Panc1 (cell line): ENCODE measurements at regions not wholly inside any gene's neighbourhood (a gene's known extent, or its start where the extent isn't known, plus 50 kb on each side); places are given as distances from the start of the nearest gene placed in this dataset.

ENCODE experiments used
- ATAC-seq: fragments of 200-7000 bp; cut with Tn5 transposase; 2 replicates; pipeline ENCODE4 v1.9.1; 2020; ENCODE audit warnings: mild to moderate bottlenecking, moderate library complexity
- BruUV-seq: library from RNA; stranded (reverse); fragments of 400-500 nt; replicated peaks from 2 replicates; lab custom pipeline; 2021; lab: Mats Ljungman, UMichigan
- CTCF ChIA-PET: fragments of 300-600 bp; sonication (Branson Sonifier 250); formaldehyde crosslinking; loops from one replicate; lab custom pipeline; 2022; ENCODE audit warnings: antibody characterized with exemption; lab: Charles Lee
- POLR2A ChIA-PET: fragments of 300-600 bp; sonication (Branson Sonifier 250); formaldehyde crosslinking; loops from one replicate; lab custom pipeline; 2022; ENCODE audit warnings: antibody characterized with exemption; lab: Charles Lee
- DNase-seq: peaks from one replicate; pipeline ENCODE4 v3.0.0-alpha.2; 2010; ENCODE audit warnings: low read depth, low spot score
- H3K27ac ChIP-seq: 2 replicates; pipeline ENCODE4 v1.5.1; 2011; ENCODE audit warnings: mild to moderate bottlenecking, low read length, inconsistent platforms
- H3K27me3 ChIP-seq: fragments of 200-500 bp; sonication (Bioruptor generic); 2 replicates; pipeline ENCODE4 v1.6.0; 2014; ENCODE audit warnings: low read length, inconsistent platforms; ENCODE audit not compliant: control insufficient read depth, insufficient read depth
- H3K36me3 ChIP-seq: fragments of 200-500 bp; sonication (Bioruptor generic); 2 replicates; pipeline ENCODE4 v1.5.1; 2014; ENCODE audit warnings: inconsistent platforms, mild to moderate bottlenecking, low read length, moderate library complexity; ENCODE audit not compliant: control insufficient read depth, insufficient read depth
- H3K4me1 ChIP-seq: 2 replicates; pipeline ENCODE4 v1.5.1; 2011; ENCODE audit warnings: inconsistent platforms, mild to moderate bottlenecking, low read length, moderate library complexity; ENCODE audit not compliant: control insufficient read depth, insufficient read depth
- H3K4me3 ChIP-seq, 2 experiments: 2 replicates each; pipeline ENCODE4 v1.5.1; 2011 to 2012; ENCODE audit warnings: low read depth in 2 of 2, low read length in 2 of 2, mild to moderate bottlenecking in 2 of 2, inconsistent platforms in 1 of 2, moderate library complexity in 1 of 2
- H3K9me3 ChIP-seq: fragments of 200-500 bp; sonication (Bioruptor generic); 2 replicates; pipeline ENCODE4 v1.5.1; 2014; ENCODE audit warnings: low read depth, mild to moderate bottlenecking, inconsistent platforms, low read length, moderate library complexity; ENCODE audit not compliant: control insufficient read depth, insufficient read depth
- CTCF ChIP-seq: fragments of 450-650 bp; IDR thresholded peaks from 2 replicates; pipeline ENCODE4 v1.5.1; 2017; ENCODE audit warnings: mild to moderate bottlenecking
- POLR2AphosphoS5 ChIP-seq: IDR thresholded peaks from 2 replicates; pipeline ENCODE4 v1.6.1; 2012; ENCODE audit warnings: mild to moderate bottlenecking, low read depth, low read length, moderate library complexity
- REST ChIP-seq, 2 experiments: IDR thresholded peaks; 2 replicates each; pipeline ENCODE4 v1.6.1; 2011 to 2012; ENCODE audit warnings: low read depth in 2 of 2, control low read depth in 1 of 2, low read length in 1 of 2, mild to moderate bottlenecking in 1 of 2, moderate library complexity in 1 of 2; ENCODE audit not compliant: insufficient read depth in 1 of 2
- SIN3A ChIP-seq: IDR thresholded peaks from 2 replicates; pipeline ENCODE4 v1.6.1; 2012; ENCODE audit warnings: low read depth, mild to moderate bottlenecking, low read length, moderate library complexity, borderline replicate concordance; ENCODE audit not compliant: insufficient read depth
- TCF7L2 ChIP-seq: IDR thresholded peaks from 2 replicates; pipeline ENCODE4 v1.6.1; 2011; ENCODE audit warnings: mild to moderate bottlenecking, low read depth, low read length, inconsistent platforms
- in situ Hi-C: cut with HindIII; loops from 2 replicates; pipeline ENCODE4 v1.10.0; 2016; ENCODE audit warnings: low sequenced_read_pairs, low pct_unique_long_range_greater_than_20kb
- intact Hi-C: fragments of 100-400 bp; cut with micrococcal nuclease; formaldehyde crosslinking; loops from one replicate; pipeline ENCODE4 v1.10.0; 2022; ENCODE audit not compliant: unreplicated experiment

GRCh38 chr3:22627993-22628499 is 575.1 kb upstream of the UBE2E2 start:
- no TSS peak for BruUV-seq
- CTCF ChIA-PET = no interaction called here
- Histone ChIP-seq H3K9me3 (no peaks in the 10 kb centered on the region), H3K27ac (no peak overlapping the region), H3K36me3 (no peaks in the 10 kb centered on the region), H3K4me3 (no peak overlapping the region), H3K27me3 (no peaks in the 10 kb centered on the region), H3K4me1 (no peaks in the 10 kb centered on the region)
- POLR2A ChIA-PET = no interaction called here
- TF ChIP-seq REST (IDR thresholded peaks at IDR 0.05; ENCODE audit: insufficient read depth in 1 of 2, low read depth in 2 of 2, low read length in 1 of 2) = no peak
- no peak for TF ChIP-seq SIN3A
- TF ChIP-seq POLR2AphosphoS5 = no peak
- no peak for TF ChIP-seq CTCF
- TF ChIP-seq TCF7L2 = no peak
- DNase-seq (no peak), ATAC-seq (no peak)
- in situ Hi-C loops (no loop called here), intact Hi-C loops (no loop called here)

- Histone ChIP-seq H3K27ac (no peak overlapping the region), H3K9me3 (no peaks in the 10 kb centered on the region), H3K4me3 (no peak overlapping the region), H3K36me3 (no peaks in the 10 kb centered on the region), H3K4me1 (no peaks in the 10 kb centered on the region), H3K27me3 (no peaks in the 10 kb centered on the region)
- BruUV-seq = no TSS peak
- ATAC-seq (no peak), DNase-seq (no peak)
- ChIA-PET POLR2A (no interaction called here), CTCF (no interaction called here)
- in situ Hi-C loops (no loop called here), intact Hi-C loops (no loop called here)
- TF ChIP-seq SIN3A = no peak
- TF ChIP-seq POLR2AphosphoS5 = no peak
- TF ChIP-seq REST (IDR thresholded peaks at IDR 0.05; ENCODE audit: insufficient read depth in 1 of 2, low read depth in 2 of 2, low read length in 1 of 2) = no peak
- TF ChIP-seq CTCF = no peak
- no peak for TF ChIP-seq TCF7L2
These were observed 570.6 kb upstream of the UBE2E2 start for GRCh38 chr3:22632536-22632935.
